ENCODE measurements at regions not wholly inside any gene's neighbourhood (a gene's known extent, or its start where the extent isn't known, plus 50 kb on each side); places are given as distances from the start of the nearest gene placed in this dataset.
"Not testable (repeated sequence)": the region's sequence is repeated elsewhere in the genome, so short reads cannot be mapped to it uniquely, and the experiment has no call there.

GRCh38 chr5:98186128-98186527, 587.3 kb upstream of the RGMB start:
- Histone ChIP-seq H3K4me1 (ENCODE audit: insufficient read depth, low read length, severe bottlenecking) (no peaks in the 10 kb centered on the region), H3K9ac (ENCODE audit: low read length) (no peak overlapping the region), H3K4me2 (ENCODE audit: low read length) (no peak overlapping the region), H2AFZ (ENCODE audit: low read length) (no peak overlapping the region), H3K27ac (ENCODE audit: low read depth, low read length, poor library complexity, severe bottlenecking) (no peak overlapping the region), H3K36me3 (ENCODE audit: insufficient read depth, low read length) (no peaks in the 10 kb centered on the region), H3K9me3 (ENCODE audit: low read length) (no peaks in the 10 kb centered on the region), H3K79me2 (ENCODE audit: insufficient read depth, low read length) (no peaks in the 10 kb centered on the region), H3F3A (ENCODE audit: insufficient read depth, low read length) (no peaks in the 10 kb centered on the region), H3K27me3 (ENCODE audit: insufficient read depth, low read length) (no peaks in the 10 kb centered on the region), H3K9me2 (ENCODE audit: low read depth, low read length) (no peaks in the 10 kb centered on the region), H4K20me1 (ENCODE audit: insufficient read depth, low read length) (no peaks in the 10 kb centered on the region), H3K4me3 (ENCODE audit: low read depth, low read length, poor library complexity, severe bottlenecking) (no peak overlapping the region)
- no peak for TF ChIP-seq EZH2 (IDR thresholded peaks at IDR 0.05; ENCODE audit: borderline replicate concordance, low read length)
- TF ChIP-seq, protein P1, sequence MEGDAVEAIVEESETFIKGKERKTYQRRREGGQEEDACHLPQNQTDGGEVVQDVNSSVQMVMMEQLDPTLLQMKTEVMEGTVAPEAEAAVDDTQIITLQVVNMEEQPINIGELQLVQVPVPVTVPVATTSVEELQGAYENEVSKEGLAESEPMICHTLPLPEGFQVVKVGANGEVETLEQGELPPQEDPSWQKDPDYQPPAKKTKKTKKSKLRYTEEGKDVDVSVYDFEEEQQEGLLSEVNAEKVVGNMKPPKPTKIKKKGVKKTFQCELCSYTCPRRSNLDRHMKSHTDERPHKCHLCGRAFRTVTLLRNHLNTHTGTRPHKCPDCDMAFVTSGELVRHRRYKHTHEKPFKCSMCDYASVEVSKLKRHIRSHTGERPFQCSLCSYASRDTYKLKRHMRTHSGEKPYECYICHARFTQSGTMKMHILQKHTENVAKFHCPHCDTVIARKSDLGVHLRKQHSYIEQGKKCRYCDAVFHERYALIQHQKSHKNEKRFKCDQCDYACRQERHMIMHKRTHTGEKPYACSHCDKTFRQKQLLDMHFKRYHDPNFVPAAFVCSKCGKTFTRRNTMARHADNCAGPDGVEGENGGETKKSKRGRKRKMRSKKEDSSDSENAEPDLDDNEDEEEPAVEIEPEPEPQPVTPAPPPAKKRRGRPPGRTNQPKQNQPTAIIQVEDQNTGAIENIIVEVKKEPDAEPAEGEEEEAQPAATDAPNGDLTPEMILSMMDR (IDR thresholded peaks at IDR 0.05; ENCODE audit: low read length): no peak

GRCh38 chr5:98187945-98188344, 585.5 kb upstream of the RGMB start:
- Histone ChIP-seq H3K79me2 (ENCODE audit: insufficient read depth, low read length) (no peaks in the 10 kb centered on the region), H3K27ac (ENCODE audit: low read depth, low read length, poor library complexity, severe bottlenecking) (no peak overlapping the region), H4K20me1 (ENCODE audit: insufficient read depth, low read length) (no peaks in the 10 kb centered on the region), H3K4me3 (ENCODE audit: low read depth, low read length, poor library complexity, severe bottlenecking) (no peak overlapping the region), H3K4me1 (ENCODE audit: insufficient read depth, low read length, severe bottlenecking) (no peaks in the 10 kb centered on the region), H3K9me2 (ENCODE audit: low read depth, low read length) (no peaks in the 10 kb centered on the region), H3K4me2 (ENCODE audit: low read length) (no peak overlapping the region), H2AFZ (ENCODE audit: low read length) (no peak overlapping the region), H3K9ac (ENCODE audit: low read length) (no peak overlapping the region), H3K9me3 (ENCODE audit: low read length) (no peaks in the 10 kb centered on the region), H3K27me3 (ENCODE audit: insufficient read depth, low read length) (no peaks in the 10 kb centered on the region), H3K36me3 (ENCODE audit: insufficient read depth, low read length) (no peaks in the 10 kb centered on the region), H3F3A (ENCODE audit: insufficient read depth, low read length) (no peaks in the 10 kb centered on the region)
- TF ChIP-seq, protein P1 (IDR thresholded peaks at IDR 0.05; ENCODE audit: low read length): no peak
- no peak for TF ChIP-seq EZH2 (IDR thresholded peaks at IDR 0.05; ENCODE audit: borderline replicate concordance, low read length)

- H3K79me2 ChIP-seq (ENCODE audit: insufficient read depth, low read length); H3K27ac ChIP-seq (ENCODE audit: low read depth, low read length, poor library complexity, severe bottlenecking); H2AFZ ChIP-seq (ENCODE audit: low read length); H3K9me2 ChIP-seq (ENCODE audit: low read depth, low read length); H4K20me1 ChIP-seq (ENCODE audit: insufficient read depth, low read length); H3K27me3 ChIP-seq (ENCODE audit: insufficient read depth, low read length); H3F3A ChIP-seq (ENCODE audit: insufficient read depth, low read length); H3K4me2 ChIP-seq (ENCODE audit: low read length); H3K9ac ChIP-seq (ENCODE audit: low read length); H3K4me3 ChIP-seq (ENCODE audit: low read depth, low read length, poor library complexity, severe bottlenecking); H3K36me3 ChIP-seq (ENCODE audit: insufficient read depth, low read length); H3K4me1 ChIP-seq (ENCODE audit: insufficient read depth, low read length, severe bottlenecking); H3K9me3 ChIP-seq (ENCODE audit: low read length): not testable (repeated sequence)
Observed at GRCh38 chr5:98190344-98190743, 583.1 kb upstream of the RGMB start.

GRCh38 chr5:98193921-98194760, 579.3 kb upstream of the RGMB start:
- Histone ChIP-seq H3F3A (ENCODE audit: insufficient read depth, low read length) (no peaks in the 10 kb centered on the region), H3K4me3 (ENCODE audit: low read depth, low read length, poor library complexity, severe bottlenecking) (no peak overlapping the region), H3K27me3 (ENCODE audit: insufficient read depth, low read length) (no peaks in the 10 kb centered on the region), H4K20me1 (ENCODE audit: insufficient read depth, low read length) (no peaks in the 10 kb centered on the region), H3K36me3 (ENCODE audit: insufficient read depth, low read length) (no peaks in the 10 kb centered on the region), H2AFZ (ENCODE audit: low read length) (no peak overlapping the region), H3K27ac (ENCODE audit: low read depth, low read length, poor library complexity, severe bottlenecking) (no peak overlapping the region), H3K9me2 (ENCODE audit: low read depth, low read length) (no peaks in the 10 kb centered on the region), H3K4me1 (ENCODE audit: insufficient read depth, low read length, severe bottlenecking) (no peaks in the 10 kb centered on the region), H3K9ac (ENCODE audit: low read length) (no peak overlapping the region), H3K4me2 (ENCODE audit: low read length) (no peak overlapping the region), H3K79me2 (ENCODE audit: insufficient read depth, low read length) (no peaks in the 10 kb centered on the region), H3K9me3 (ENCODE audit: low read length) (no peaks in the 10 kb centered on the region)
- TF ChIP-seq, protein P1 (IDR thresholded peaks at IDR 0.05; ENCODE audit: low read length): no peak
- TF ChIP-seq EZH2 (IDR thresholded peaks at IDR 0.05; ENCODE audit: borderline replicate concordance, low read length): no peak

Measured in OCI-LY1 (cell line).